Thoracic aorta (tissue), 2 donors: ENCODE measurements at regions not wholly inside any gene's neighbourhood (a gene's known extent, or its start where the extent isn't known, plus 50 kb on each side); places are given as distances from the start of the nearest gene placed in this dataset.

ENCODE experiments used
- ATAC-seq: fragments of 150-250 bp; one replicate; pipeline ENCODE4 v1.8.0; 2017; ENCODE audit warnings: low read depth; ENCODE audit not compliant: insufficient number of reproducible peaks, low FRiP score
- DNase-seq: peaks from one replicate; pipeline ENCODE4 v3.0.0-alpha.2; 2020; ENCODE audit warnings: low spot score
- H3K27ac ChIP-seq, 2 donors: fragments of 200-600 bp; sonication (generic); 1 replicate in 1 of 2; 2 replicates in 1 of 2; pipeline ENCODE4 v1.5.1; 2016; ENCODE audit warnings: mild to moderate bottlenecking in 2 of 2, moderate library complexity in 2 of 2
- H3K27me3 ChIP-seq: fragments of 200-600 bp; sonication (generic); replicated peaks from 2 replicates; pipeline ENCODE4 v1.6.0; 2016; ENCODE audit warnings: mild to moderate bottlenecking; ENCODE audit not compliant: insufficient read depth
- H3K36me3 ChIP-seq: fragments of 200-600 bp; sonication (generic); one replicate; pipeline ENCODE4 v1.5.1; 2016
- H3K4me1 ChIP-seq, 2 donors: fragments of 200-600 bp; sonication (generic); 1 replicate in 1 of 2; 2 replicates in 1 of 2; pipeline versions ENCODE4 v1.5.1 to v1.6.0; 2016; ENCODE audit warnings: low read depth in 2 of 2, mild to moderate bottlenecking in 1 of 2; ENCODE audit not compliant: control insufficient read depth in 1 of 2
- H3K4me3 ChIP-seq: fragments of 200-600 bp; sonication (generic); 2 replicates; pipeline ENCODE4 v1.5.1; 2016; ENCODE audit warnings: mild to moderate bottlenecking
- H3K9me3 ChIP-seq: fragments of 200-600 bp; sonication (generic); 2 replicates; pipeline ENCODE4 v1.5.1; 2016
- CTCF ChIP-seq: fragments of 200-600 bp; sonication (generic); IDR thresholded peaks from one replicate; pipeline ENCODE4 v1.5.1; 2019; ENCODE audit warnings: antibody characterized with exemption

GRCh38 chr3:153080778-153081240 lies 81.2 kb upstream of the RAP2B start:
- ATAC-seq: no peak
- TF ChIP-seq CTCF: no peak
- H3K27me3 ChIP-seq: no peaks in the 10 kb centered on the region
- H3K4me3 ChIP-seq: no peak overlapping the region
- H3K36me3 ChIP-seq: no peaks in the 10 kb centered on the region
- no peaks in the 10 kb centered on the region for H3K4me1 ChIP-seq
- no peak for DNase-seq
- no peaks in the 10 kb centered on the region for H3K9me3 ChIP-seq
- no peak overlapping the region for H3K27ac ChIP-seq

GRCh38 chr3:153084431-153084830 lies 77.6 kb upstream of the RAP2B start:
- no peak for TF ChIP-seq CTCF
- no peaks in the 10 kb centered on the region for H3K27me3 ChIP-seq
- no peak overlapping the region for H3K4me3 ChIP-seq
- ATAC-seq: no peak
- H3K27ac ChIP-seq: no peak overlapping the region
- H3K4me1 ChIP-seq: no peaks in the 10 kb centered on the region
- no peaks in the 10 kb centered on the region for H3K9me3 ChIP-seq
- no peak for DNase-seq
- H3K36me3 ChIP-seq: no peaks in the 10 kb centered on the region

- Histone ChIP-seq H3K36me3 (no peaks in the 10 kb centered on the region), H3K27me3 (no peaks in the 10 kb centered on the region), H3K4me1 (no peaks in the 10 kb centered on the region), H3K9me3 (no peaks in the 10 kb centered on the region), H3K27ac (no peak overlapping the region), H3K4me3 (no peak overlapping the region)
- no peak for TF ChIP-seq CTCF
- ATAC-seq: no peak
- no peak for DNase-seq
Observed at GRCh38 chr3:153087595-153088566, 74.1 kb upstream of the RAP2B start.

- Histone ChIP-seq H3K27me3 (no peaks in the 10 kb centered on the region), H3K27ac (no peak overlapping the region), H3K4me1 (no peaks in the 10 kb centered on the region), H3K36me3 (no peaks in the 10 kb centered on the region), H3K9me3 (no peaks in the 10 kb centered on the region), H3K4me3 (no peak overlapping the region)
- ATAC-seq (no peak), DNase-seq (no peak)
- no peak for TF ChIP-seq CTCF
Observed at GRCh38 chr3:153089620-153090019, 72.4 kb upstream of the RAP2B start.

GRCh38 chr3:153090973-153091372 lies 71.1 kb upstream of the RAP2B start:
- no peaks in the 10 kb centered on the region for H3K4me1 ChIP-seq
- no peaks in the 10 kb centered on the region for H3K9me3 ChIP-seq
- H3K27ac ChIP-seq: no peak overlapping the region
- no peaks in the 10 kb centered on the region for H3K27me3 ChIP-seq
- H3K36me3 ChIP-seq: no peaks in the 10 kb centered on the region
- DNase-seq (no peak), ATAC-seq (no peak)
- H3K4me3 ChIP-seq: no peak overlapping the region
- TF ChIP-seq CTCF: no peak
